ENCODE measurements at regions not wholly inside any gene's neighbourhood (a gene's known extent, or its start where the extent isn't known, plus 50 kb on each side); places are given as distances from the start of the nearest gene placed in this dataset.

DNA sequence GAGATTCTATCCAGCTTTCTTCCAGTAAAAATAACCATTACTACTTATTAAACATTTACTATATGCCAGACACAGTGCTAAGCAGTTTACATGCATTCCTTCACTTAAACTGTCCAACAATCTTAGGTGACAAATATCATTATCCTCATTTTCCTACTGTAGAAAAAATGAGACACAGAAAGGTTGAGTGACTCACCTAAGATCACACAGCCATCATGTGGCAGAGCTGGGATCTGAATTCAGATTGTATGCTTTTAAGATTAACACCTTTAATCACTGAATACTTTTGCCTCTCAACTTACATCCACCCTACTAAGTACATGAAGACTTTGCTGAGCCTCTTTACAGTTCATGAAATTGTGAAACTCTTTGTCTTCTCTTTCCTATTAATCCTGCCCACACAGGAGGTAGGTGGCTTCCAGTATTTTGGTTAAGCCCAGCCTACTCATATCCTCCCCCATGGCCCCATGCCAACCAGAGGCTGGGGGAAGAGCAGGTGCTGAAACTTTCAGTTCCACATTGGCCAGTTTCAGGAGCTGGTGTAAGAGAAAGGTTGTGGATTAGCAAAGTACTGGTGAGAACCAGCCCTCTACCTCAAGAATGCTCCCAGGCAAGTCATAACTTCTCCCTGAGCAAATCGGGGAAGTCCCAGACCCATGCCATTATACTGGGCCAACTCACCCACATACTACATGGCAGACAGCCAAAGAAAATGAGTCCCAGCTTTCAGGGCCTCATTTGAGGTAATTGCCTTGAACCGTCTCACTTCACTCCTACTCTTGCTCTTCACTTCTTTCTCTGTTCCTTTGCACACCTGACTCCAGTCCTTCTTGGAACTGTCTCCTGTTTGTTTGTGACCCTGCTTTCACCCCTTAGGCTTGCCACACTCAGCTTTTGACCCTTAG is 211.1 kb downstream of the GUCY2F start:
- Histone ChIP-seq H3K4me3 (ENCODE audit: extremely low read depth in 1 of 4, insufficient read depth in 2 of 4, low read depth in 3 of 4, low read length in 4 of 4) (no peak overlapping the region), H3K27me3 (replicated peaks in 1 of 4; ENCODE audit: control insufficient read depth in 3 of 4, extremely low read depth in 1 of 4, insufficient read depth in 3 of 4, low read length in 3 of 4) (no peaks in the 10 kb centered on the region), H3K14ac (ENCODE audit: insufficient read length) (no peak overlapping the region), H2BK5ac (ENCODE audit: low read depth, low read length) (no peak overlapping the region), H2AFZ (ENCODE audit: low read length) (no peak overlapping the region), H3K18ac (ENCODE audit: extremely low read depth, low read length) (no peak overlapping the region), H3K56ac (replicated peaks; ENCODE audit: insufficient read length, low read depth, low read length) (no peak overlapping the region), H3K27ac (ENCODE audit: low read depth, low read length) (no peak overlapping the region), H2BK20ac (ENCODE audit: low read length) (no peak overlapping the region), H3K23me2 (ENCODE audit: low read depth, low read length) (no peaks in the 10 kb centered on the region), H2BK15ac (ENCODE audit: low read length) (no peak overlapping the region), H3K4ac (replicated peaks; ENCODE audit: insufficient read length, low read depth, low read length) (no peak overlapping the region), H3K79me2 (ENCODE audit: control insufficient read depth in 1 of 2, insufficient read depth in 2 of 2, low read length in 2 of 2) (no peaks in the 10 kb centered on the region), H3K9me3 (ENCODE audit: insufficient read depth in 2 of 2, low read depth in 1 of 2, low read length in 1 of 2) (no peaks in the 10 kb centered on the region), H3K79me1 (ENCODE audit: low read depth, low read length) (no peaks in the 10 kb centered on the region), H4K8ac (ENCODE audit: extremely low read depth, insufficient read depth, low read length) (no peak overlapping the region), H4K20me1 (replicated peaks in 1 of 2; ENCODE audit: control insufficient read depth in 1 of 2, insufficient read depth in 2 of 2, low read length in 2 of 2) (no peaks in the 10 kb centered on the region), H2AK5ac (ENCODE audit: low read depth, low read length) (no peak overlapping the region), H3K23ac (ENCODE audit: insufficient read length) (no peak overlapping the region), H4K5ac (ENCODE audit: insufficient read length, low read depth, low read length) (no peak overlapping the region), H3K9ac (replicated peaks in 1 of 4; ENCODE audit: extremely low read depth in 1 of 4, low read depth in 3 of 4, low read length in 3 of 4) (no peak overlapping the region), H3K36me3 (ENCODE audit: control insufficient read depth in 2 of 4, insufficient read depth in 4 of 4, low read length in 3 of 4) (no peaks in the 10 kb centered on the region), H3K4me2 (ENCODE audit: insufficient read depth in 1 of 2, low read depth in 2 of 2, low read length in 2 of 2) (no peak overlapping the region), H4K91ac (replicated peaks; ENCODE audit: insufficient read length, low read length) (no peak overlapping the region), H3K4me1 (replicated peaks in 1 of 4; ENCODE audit: control insufficient read depth in 3 of 4, insufficient read depth in 4 of 4, low read length in 3 of 4) (no peaks in the 10 kb centered on the region), H2BK120ac (replicated peaks; ENCODE audit: low read depth, low read length) (no peak overlapping the region), H2BK12ac (ENCODE audit: low read depth, low read length) (no peak overlapping the region)
- CTCF ChIA-PET (ENCODE audit: partially characterized antibody) = no interaction called here
- POLR2A ChIA-PET (ENCODE audit: partially characterized antibody) = no interaction called here
- WGBS, 2 experiments (ENCODE audit: extremely low coverage in 1 of 2, insufficient coverage in 1 of 2, insufficient read length in 1 of 2, insufficient replicate concordance in 2 of 2, low coverage in 1 of 2, low lambda C conversion rate in 2 of 2, missing lambda C conversion rate in 1 of 2) = 80% methylated on average over 2 of the region's 2 CpGs; no CpG with 5 or more reads in 1 of the 2 experiments
- peak; percentile 36 for FAIRE-seq
- DNase-seq (ENCODE audit: low read depth in 1 of 2, low spot score in 2 of 2) = no peak
- TF ChIP-seq BRCA1 (IDR thresholded peaks at IDR 0.05; ENCODE audit: low read depth, low read length) (no peak), MAFK (IDR thresholded peaks at IDR 0.05; ENCODE audit: low read depth, low read length) (no peak), SIRT6 (IDR thresholded peaks at IDR 0.05; ENCODE audit: low read length) (no peak), SIX5 (IDR thresholded peaks at IDR 0.05; ENCODE audit: low read depth, low read length) (no peak), CREB1 (IDR thresholded peaks at IDR 0.05) (no peak), YY1 (IDR thresholded peaks at IDR 0.05; ENCODE audit: low read depth, low read length) (no peak), TAF7 (optimal IDR thresholded peaks at IDR 0.05; ENCODE audit: borderline replicate concordance, low read depth, low read length) (no peak), CHD2 (IDR thresholded peaks at IDR 0.05; ENCODE audit: low read length) (no peak), RNF2 (IDR thresholded peaks at IDR 0.05; ENCODE audit: borderline replicate concordance, low read depth, low read length, missing control alignments, poor library complexity, severe bottlenecking) (no peak), EGR1 (IDR thresholded peaks at IDR 0.05; ENCODE audit: borderline replicate concordance, low read depth, low read length) (no peak), NRF1 (IDR thresholded peaks at IDR 0.05; ENCODE audit: low read depth, low read length) (no peak), KDM4A (IDR thresholded peaks at IDR 0.05; ENCODE audit: low read depth, low read length, severe bottlenecking) (no peak), SP4 (IDR thresholded peaks at IDR 0.05; ENCODE audit: low read length) (no peak)
